ENCODE measurements at regions not wholly inside any gene's neighbourhood (a gene's known extent, or its start where the extent isn't known, plus 50 kb on each side); places are given as distances from the start of the nearest gene placed in this dataset.
"Not testable (repeated sequence)": the region's sequence is repeated elsewhere in the genome, so short reads cannot be mapped to it uniquely, and the experiment has no call there.

GRCh38 chr18:56286775-56287325, 351.5 kb downstream of the TXNL1 start:
- DNase-seq (no peak), ATAC-seq (replicated peaks in 1 of 4) (no peak)
- Mint-ChIP-seq H3K4me1 (no peaks in the 10 kb centered on the region), H3K9me3 (peaks cover 0 to 3% (median 0%) of the 10 kb centered on the region in 3 donors), H3K27me3 (no peaks in the 10 kb centered on the region), H3K36me3 (no peaks in the 10 kb centered on the region), H3K4me3 (no peak overlapping the region), H3K27ac (no peak overlapping the region)
- POLR2A ChIA-PET = no interaction called here
- Histone ChIP-seq H3K9me3 (no peaks in the 10 kb centered on the region), H3K27me3 (replicated peaks in 1 of 2; ENCODE audit: control insufficient read depth in 2 of 2, extremely low read depth in 1 of 2, insufficient read depth in 2 of 2, low read length in 1 of 2) (no peaks in the 10 kb centered on the region), H3K27ac (ENCODE audit: low read length) (no peak overlapping the region), H3K4me3 (ENCODE audit: control insufficient read depth in 1 of 2, extremely low read depth in 1 of 2, low read length in 1 of 2) (no peak overlapping the region), H3K4me1 (ENCODE audit: control insufficient read depth in 1 of 2, extremely low read depth in 1 of 2, insufficient read depth in 2 of 2, low read length in 2 of 2) (no peaks in the 10 kb centered on the region), H3K36me3 (ENCODE audit: control insufficient read depth in 2 of 2, extremely low read depth in 1 of 2, insufficient read depth in 1 of 2, low read length in 1 of 2) (no peaks in the 10 kb centered on the region)
- WGBS (ENCODE audit: insufficient coverage) = no CpG with 5 or more reads among the region's 4 CpGs
- CTCF ChIA-PET = no interaction called here

DNA sequence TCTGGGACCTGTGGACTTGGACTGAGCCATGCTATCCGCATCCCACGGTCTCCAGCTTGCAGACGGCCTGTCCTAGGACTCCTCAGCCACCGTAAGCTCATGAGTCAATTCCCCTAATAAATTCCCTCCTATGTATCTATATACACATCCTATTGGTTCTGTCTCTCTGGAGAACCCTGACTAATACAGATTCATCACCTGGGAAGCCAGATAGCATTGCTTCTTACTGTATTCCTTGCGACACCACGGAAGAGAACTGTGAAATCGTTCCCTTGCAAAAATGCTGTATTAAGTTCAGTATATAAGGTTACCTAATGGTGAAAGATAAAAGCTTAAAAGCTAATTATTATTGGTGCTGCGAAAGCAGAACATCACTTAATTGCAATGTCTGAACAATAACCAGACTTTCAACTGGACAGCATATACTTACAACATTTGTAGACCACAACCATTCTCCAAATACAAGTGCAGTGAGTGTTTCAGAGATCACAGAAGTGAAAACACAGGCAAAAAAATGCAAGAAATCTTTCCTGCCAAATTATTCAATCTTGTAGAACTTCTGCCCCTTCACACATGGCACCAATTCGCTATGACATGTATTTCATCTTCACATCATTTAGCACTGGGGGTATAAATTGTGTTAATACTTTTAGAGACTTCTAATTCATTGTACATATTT, 352.9 kb downstream of the TXNL1 start:
- no peak for ATAC-seq (replicated peaks in 1 of 4)
- ChIA-PET POLR2A (no interaction called here), CTCF (no interaction called here)
- no peak overlapping the region for H3K27ac ChIP-seq (ENCODE audit: low read length)
- no peaks in the 10 kb centered on the region for H3K27me3 Mint-ChIP-seq
- no peaks in the 10 kb centered on the region for H3K27me3 ChIP-seq (replicated peaks in 1 of 2; ENCODE audit: control insufficient read depth in 2 of 2, extremely low read depth in 1 of 2, insufficient read depth in 2 of 2, low read length in 1 of 2)
- peaks cover 0 to 3% (median 0%) of the 10 kb centered on the region in 3 donors for H3K9me3 Mint-ChIP-seq
- H3K4me3 Mint-ChIP-seq = no peak overlapping the region
- H3K27ac Mint-ChIP-seq = no peak overlapping the region
- 91% methylated on average over 4 of the region's 9 CpGs for WGBS (ENCODE audit: insufficient coverage)
- no peaks in the 10 kb centered on the region for H3K36me3 Mint-ChIP-seq
- H3K36me3 ChIP-seq (ENCODE audit: control insufficient read depth in 2 of 2, extremely low read depth in 1 of 2, insufficient read depth in 1 of 2, low read length in 1 of 2) = no peaks in the 10 kb centered on the region
- H3K4me3 ChIP-seq (ENCODE audit: control insufficient read depth in 1 of 2, extremely low read depth in 1 of 2, low read length in 1 of 2) = no peak overlapping the region
- H3K4me1 Mint-ChIP-seq = no peaks in the 10 kb centered on the region
- DNase-seq = no peak
- no peaks in the 10 kb centered on the region for H3K9me3 ChIP-seq
- H3K4me1 ChIP-seq (ENCODE audit: control insufficient read depth in 1 of 2, extremely low read depth in 1 of 2, insufficient read depth in 2 of 2, low read length in 2 of 2) = no peaks in the 10 kb centered on the region

DNA sequence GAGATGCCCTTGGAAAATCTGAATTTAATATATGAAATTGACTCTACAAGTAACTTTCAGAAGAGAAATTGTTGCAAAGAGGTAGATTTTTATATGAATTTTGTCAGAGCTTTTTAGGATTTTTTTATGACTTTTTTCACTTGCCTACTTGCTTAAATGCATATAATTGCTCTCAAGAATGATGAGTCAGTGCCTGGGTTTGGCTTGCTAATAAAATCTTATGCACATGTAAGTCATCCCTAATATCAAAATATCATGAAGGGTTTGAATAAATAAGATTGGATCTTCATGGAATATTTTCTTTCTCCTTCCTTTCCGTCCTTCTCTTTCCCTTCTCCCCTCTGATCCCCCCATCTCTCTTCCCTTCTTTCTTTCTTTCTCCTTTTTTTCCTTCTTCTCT, 354.1 kb downstream of the TXNL1 start:
- ATAC-seq (replicated peaks in 1 of 4) (no peak), DNase-seq (no peak)
- no peak overlapping the region for H3K27ac ChIP-seq (ENCODE audit: low read length)
- no peaks in the 10 kb centered on the region for H3K36me3 ChIP-seq (ENCODE audit: control insufficient read depth in 2 of 2, extremely low read depth in 1 of 2, insufficient read depth in 1 of 2, low read length in 1 of 2)
- CTCF ChIA-PET = no interaction called here
- Mint-ChIP-seq H3K27ac (no peak overlapping the region), H3K4me3 (no peak overlapping the region), H3K27me3 (no peaks in the 10 kb centered on the region), H3K4me1 (no peaks in the 10 kb centered on the region), H3K36me3 (no peaks in the 10 kb centered on the region), H3K9me3 (peaks cover 0 to 7% (median 1%) of the 10 kb centered on the region in 3 donors)
- no peaks in the 10 kb centered on the region for H3K27me3 ChIP-seq (replicated peaks in 1 of 2; ENCODE audit: control insufficient read depth in 2 of 2, extremely low read depth in 1 of 2, insufficient read depth in 2 of 2, low read length in 1 of 2)
- H3K9me3 ChIP-seq = no peaks in the 10 kb centered on the region
- POLR2A ChIA-PET = no interaction called here
- no peak overlapping the region for H3K4me3 ChIP-seq (ENCODE audit: control insufficient read depth in 1 of 2, extremely low read depth in 1 of 2, low read length in 1 of 2)
- H3K4me1 ChIP-seq (ENCODE audit: control insufficient read depth in 1 of 2, extremely low read depth in 1 of 2, insufficient read depth in 2 of 2, low read length in 2 of 2) = no peaks in the 10 kb centered on the region
- WGBS (ENCODE audit: insufficient coverage) = 67% methylated on average over 1 of the region's 1 CpG

- Histone ChIP-seq H3K27me3 (replicated peaks in 1 of 2; ENCODE audit: control insufficient read depth in 2 of 2, extremely low read depth in 1 of 2, insufficient read depth in 2 of 2, low read length in 1 of 2) (no peaks in the 10 kb centered on the region), H3K9me3 (no peaks in the 10 kb centered on the region), H3K27ac (ENCODE audit: low read length) (no peak overlapping the region), H3K4me1 (ENCODE audit: control insufficient read depth in 1 of 2, extremely low read depth in 1 of 2, insufficient read depth in 2 of 2, low read length in 2 of 2) (no peaks in the 10 kb centered on the region), H3K36me3 (ENCODE audit: control insufficient read depth in 2 of 2, extremely low read depth in 1 of 2, insufficient read depth in 1 of 2, low read length in 1 of 2) (no peaks in the 10 kb centered on the region), H3K4me3 (ENCODE audit: control insufficient read depth in 1 of 2, extremely low read depth in 1 of 2, low read length in 1 of 2) (no peak overlapping the region)
- Mint-ChIP-seq H3K27me3 (no peaks in the 10 kb centered on the region), H3K36me3 (no peaks in the 10 kb centered on the region), H3K4me1 (no peaks in the 10 kb centered on the region), H3K9me3 (peaks cover 0 to 7% (median 1%) of the 10 kb centered on the region in 3 donors), H3K27ac (no peak overlapping the region), H3K4me3 (no peak overlapping the region)
- ATAC-seq (replicated peaks in 1 of 4) = no peak
- no peak for DNase-seq
- CTCF ChIA-PET = no interaction called here
- POLR2A ChIA-PET = no interaction called here
Observed at GRCh38 chr18:56283316-56283715, 355.1 kb downstream of the TXNL1 start.

- Mint-ChIP-seq H3K36me3 (no peaks in the 10 kb centered on the region), H3K27me3 (no peaks in the 10 kb centered on the region)
- no peak for ATAC-seq (replicated peaks in 1 of 4)
Observed at GRCh38 chr18:56282234-56283104, 355.9 kb downstream of the TXNL1 start.

DNA sequence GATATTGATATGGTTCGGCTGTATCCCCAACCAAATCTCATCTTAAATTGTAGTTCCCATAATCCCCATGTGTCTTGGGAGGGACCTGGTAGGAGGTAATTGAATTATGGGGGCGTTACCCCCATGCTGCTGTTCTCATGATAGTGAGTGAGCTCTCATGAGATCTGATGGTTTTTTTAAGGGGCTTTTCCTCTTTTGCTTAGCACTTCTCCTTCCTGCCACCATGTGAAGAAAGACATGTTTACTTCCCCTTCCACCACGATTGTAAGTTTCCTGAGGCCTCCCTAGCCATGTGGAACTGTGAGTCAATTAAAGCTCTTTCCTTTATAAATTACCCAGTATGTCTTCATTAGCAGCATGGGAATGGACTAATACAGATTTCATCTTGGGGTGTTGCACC, 358.6 kb downstream of the TXNL1 start:
- WGBS (ENCODE audit: insufficient coverage) = no CpG with 5 or more reads among the region's 3 CpGs
- H3K4me1 ChIP-seq (ENCODE audit: control insufficient read depth in 1 of 2, extremely low read depth in 1 of 2, insufficient read depth in 2 of 2, low read length in 2 of 2); ATAC-seq (replicated peaks in 1 of 4); H3K4me1 Mint-ChIP-seq; POLR2A ChIA-PET; H3K27ac Mint-ChIP-seq; H3K36me3 Mint-ChIP-seq; DNase-seq; H3K4me3 Mint-ChIP-seq; H3K27me3 Mint-ChIP-seq; H3K36me3 ChIP-seq (ENCODE audit: control insufficient read depth in 2 of 2, extremely low read depth in 1 of 2, insufficient read depth in 1 of 2, low read length in 1 of 2); CTCF ChIA-PET; H3K27me3 ChIP-seq (replicated peaks in 1 of 2; ENCODE audit: control insufficient read depth in 2 of 2, extremely low read depth in 1 of 2, insufficient read depth in 2 of 2, low read length in 1 of 2); H3K4me3 ChIP-seq (ENCODE audit: control insufficient read depth in 1 of 2, extremely low read depth in 1 of 2, low read length in 1 of 2); H3K27ac ChIP-seq (ENCODE audit: low read length); H3K9me3 ChIP-seq: not testable (repeated sequence)
- peaks cover 0 to 11% (median 1%) of the 10 kb centered on the region in 3 donors for H3K9me3 Mint-ChIP-seq

More at GRCh38 chr18:56282234-56283104, 355.9 kb downstream of the TXNL1 start:
- H3K27ac ChIP-seq (ENCODE audit: low read length) = no peak overlapping the region
- H3K4me1 ChIP-seq (ENCODE audit: control insufficient read depth in 1 of 2, extremely low read depth in 1 of 2, insufficient read depth in 2 of 2, low read length in 2 of 2) = no peaks in the 10 kb centered on the region
- H3K27me3 ChIP-seq (replicated peaks in 1 of 2; ENCODE audit: control insufficient read depth in 2 of 2, extremely low read depth in 1 of 2, insufficient read depth in 2 of 2, low read length in 1 of 2) = no peaks in the 10 kb centered on the region
- no peaks in the 10 kb centered on the region for H3K4me1 Mint-ChIP-seq
- no peak overlapping the region for H3K4me3 Mint-ChIP-seq
- no peaks in the 10 kb centered on the region for H3K9me3 ChIP-seq
- no peak for DNase-seq
- no peak overlapping the region for H3K4me3 ChIP-seq (ENCODE audit: control insufficient read depth in 1 of 2, extremely low read depth in 1 of 2, low read length in 1 of 2)
- CTCF ChIA-PET = no interaction called here
- 90% methylated on average over 6 of the region's 8 CpGs for WGBS (ENCODE audit: insufficient coverage)
- POLR2A ChIA-PET = no interaction called here
- no peak overlapping the region for H3K27ac Mint-ChIP-seq
- H3K9me3 Mint-ChIP-seq = peaks cover 0 to 8% (median 1%) of the 10 kb centered on the region in 3 donors
- no peaks in the 10 kb centered on the region for H3K36me3 ChIP-seq (ENCODE audit: control insufficient read depth in 2 of 2, extremely low read depth in 1 of 2, insufficient read depth in 1 of 2, low read length in 1 of 2)
